GM20000 (cell line): ENCODE measurements at regions not wholly inside any gene's neighbourhood (a gene's known extent, or its start where the extent isn't known, plus 50 kb on each side); places are given as distances from the start of the nearest gene placed in this dataset.

Source experiments
- DNase-seq: peaks from one replicate; pipeline ENCODE4 v3.0.0; 2012; ENCODE audit warnings: low spot score
- CTCF ChIP-seq: IDR thresholded peaks from 2 replicates; pipeline ENCODE4 v1.5.1; 2012; ENCODE audit warnings: mild to moderate bottlenecking, control low read depth; ENCODE audit errors: extremely low read depth, missing control alignments

GRCh38 chr2:64819361-64819760, 165.6 kb upstream of the SERTAD2 start:
- no peak for DNase-seq
- TF ChIP-seq CTCF = no peak

- no peak for TF ChIP-seq CTCF
- DNase-seq = peak; percentile 53
Observed at GRCh38 chr2:64819774-64820688, 166.3 kb upstream of the SERTAD2 start.

GRCh38 chr2:64820901-64821300, 167.2 kb upstream of the SERTAD2 start:
- no peak for DNase-seq
- no peak for TF ChIP-seq CTCF

GRCh38 chr2:64823794-64824193, 165.4 kb upstream of the SLC1A4 start:
- TF ChIP-seq CTCF = no peak
- no peak for DNase-seq

GRCh38 chr2:64825831-64826491, 163.2 kb upstream of the SLC1A4 start:
- TF ChIP-seq CTCF = no peak
- no peak for DNase-seq

GRCh38 chr2:64826703-64827102, 162.5 kb upstream of the SLC1A4 start:
- DNase-seq = no peak
- no peak for TF ChIP-seq CTCF

GRCh38 chr2:64828261-64828660, 160.9 kb upstream of the SLC1A4 start:
- no peak for TF ChIP-seq CTCF
- DNase-seq = no peak
